Endodermal cell (in vitro differentiated cells): ENCODE measurements at regions not wholly inside any gene's neighbourhood (a gene's known extent, or its start where the extent isn't known, plus 50 kb on each side); places are given as distances from the start of the nearest gene placed in this dataset.

ENCODE experiments used
- DNase-seq: peaks from one replicate; pipeline ENCODE4 v3.0.0-alpha.2; 2017
- H3K27ac ChIP-seq: 2 replicates; pipeline ENCODE4 v1.5.1; 2013; ENCODE audit warnings: mild to moderate bottlenecking, low read depth, low read length, moderate library complexity
- H3K27me3 ChIP-seq: 2 replicates; pipeline ENCODE4 v1.6.1; 2013; ENCODE audit warnings: mild to moderate bottlenecking, low read length, moderate library complexity; ENCODE audit not compliant: insufficient read depth, control insufficient read depth, poor library complexity, severe bottlenecking
- H3K36me3 ChIP-seq: 2 replicates; pipeline ENCODE4 v1.7.0; 2013; ENCODE audit warnings: mild to moderate bottlenecking, low read length, moderate library complexity; ENCODE audit not compliant: control insufficient read depth, insufficient read depth
- H3K4me1 ChIP-seq: one replicate; pipeline ENCODE4 v1.7.0; 2013; ENCODE audit warnings: low read length; ENCODE audit not compliant: control insufficient read depth, insufficient read depth
- H3K4me3 ChIP-seq: 2 replicates; pipeline ENCODE4 v1.5.1; 2013; ENCODE audit warnings: mild to moderate bottlenecking, low read length, moderate library complexity
- H3K9ac ChIP-seq: 2 replicates; pipeline ENCODE4 v1.6.1; 2013; ENCODE audit warnings: mild to moderate bottlenecking, low read length, moderate library complexity; ENCODE audit not compliant: poor library complexity, severe bottlenecking; ENCODE audit errors: extremely low read depth
- H3K9me3 ChIP-seq: 2 replicates; pipeline ENCODE4 v1.6.1; 2013; ENCODE audit warnings: mild to moderate bottlenecking, low read length, moderate library complexity; ENCODE audit not compliant: control insufficient read depth
- H3K27ac Mint-ChIP-seq: 2 replicates; pipeline ENCODE4 v1.8.0; 2020; ENCODE audit warnings: mixed read lengths
- H3K27me3 Mint-ChIP-seq: 2 replicates; pipeline ENCODE4 v1.8.0; 2021; ENCODE audit warnings: mild to moderate bottlenecking, mixed read lengths; ENCODE audit not compliant: insufficient read depth
- H3K36me3 Mint-ChIP-seq: 2 replicates; pipeline ENCODE4 v1.8.0; 2020; ENCODE audit warnings: low read depth, mixed read lengths
- H3K4me1 Mint-ChIP-seq: 2 replicates; pipeline ENCODE4 v1.8.0; 2020; ENCODE audit warnings: mixed read lengths
- H3K4me3 Mint-ChIP-seq: 2 replicates; pipeline ENCODE4 v1.8.0; 2020; ENCODE audit warnings: mild to moderate bottlenecking, moderate library complexity, mixed read lengths
- H3K9me3 Mint-ChIP-seq: 2 replicates; pipeline ENCODE4 v1.8.0; 2020; ENCODE audit warnings: mild to moderate bottlenecking, mixed read lengths
- WGBS, 2 experiments: methylation state at CpG; one replicate each; pipeline versions ENCODE4 v1.1.5 to v1.1.7; 2013; ENCODE audit warnings: missing lambda C conversion rate in 2 of 2, mixed read lengths in 1 of 2; ENCODE audit not compliant: insufficient coverage in 1 of 2, insufficient read length in 1 of 2; 5-methylcytosine and 5-hydroxymethylcytosine counted together
- TF ChIP-seq, protein P1 (sequence below): fragments of 200-600 bp; sonication (generic); conservative IDR thresholded peaks from 2 replicates; pipeline ENCODE4 v1.5.0; 2021; ENCODE audit warnings: antibody characterized with exemption, mild to moderate bottlenecking

DNA sequence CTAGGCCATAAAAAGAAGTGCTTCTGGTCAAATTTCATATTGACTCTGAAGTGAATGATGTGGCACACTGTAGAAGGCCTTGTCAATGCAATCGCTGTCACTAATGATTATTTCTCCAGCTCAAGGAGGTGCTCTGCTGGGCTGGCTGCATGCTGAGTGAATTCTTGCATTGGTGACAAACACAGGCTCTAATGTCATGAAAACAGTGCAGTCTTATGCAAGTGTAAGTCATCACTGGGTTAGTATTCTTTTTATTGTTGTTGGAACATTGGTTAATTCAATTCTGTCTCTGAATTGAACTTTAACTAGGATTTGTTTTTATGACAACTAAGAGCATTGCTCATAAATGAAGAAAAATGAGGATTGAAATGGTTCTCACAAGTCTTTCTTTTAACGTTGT, 57.3 kb upstream of the CD180 start:
- no peak overlapping the region for H3K4me3 Mint-ChIP-seq
- H3K27ac Mint-ChIP-seq = no peak overlapping the region
- Histone ChIP-seq H3K9me3 (peaks cover 12% of the 10 kb centered on the region), H3K4me1 (no peaks in the 10 kb centered on the region), H3K9ac (no peak overlapping the region), H3K36me3 (no peaks in the 10 kb centered on the region), H3K27ac (no peak overlapping the region), H3K4me3 (no peak overlapping the region), H3K27me3 (no peaks in the 10 kb centered on the region)
- TF ChIP-seq, protein P1, sequence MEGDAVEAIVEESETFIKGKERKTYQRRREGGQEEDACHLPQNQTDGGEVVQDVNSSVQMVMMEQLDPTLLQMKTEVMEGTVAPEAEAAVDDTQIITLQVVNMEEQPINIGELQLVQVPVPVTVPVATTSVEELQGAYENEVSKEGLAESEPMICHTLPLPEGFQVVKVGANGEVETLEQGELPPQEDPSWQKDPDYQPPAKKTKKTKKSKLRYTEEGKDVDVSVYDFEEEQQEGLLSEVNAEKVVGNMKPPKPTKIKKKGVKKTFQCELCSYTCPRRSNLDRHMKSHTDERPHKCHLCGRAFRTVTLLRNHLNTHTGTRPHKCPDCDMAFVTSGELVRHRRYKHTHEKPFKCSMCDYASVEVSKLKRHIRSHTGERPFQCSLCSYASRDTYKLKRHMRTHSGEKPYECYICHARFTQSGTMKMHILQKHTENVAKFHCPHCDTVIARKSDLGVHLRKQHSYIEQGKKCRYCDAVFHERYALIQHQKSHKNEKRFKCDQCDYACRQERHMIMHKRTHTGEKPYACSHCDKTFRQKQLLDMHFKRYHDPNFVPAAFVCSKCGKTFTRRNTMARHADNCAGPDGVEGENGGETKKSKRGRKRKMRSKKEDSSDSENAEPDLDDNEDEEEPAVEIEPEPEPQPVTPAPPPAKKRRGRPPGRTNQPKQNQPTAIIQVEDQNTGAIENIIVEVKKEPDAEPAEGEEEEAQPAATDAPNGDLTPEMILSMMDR = no peak
- H3K36me3 Mint-ChIP-seq = peaks cover 1% of the 10 kb centered on the region
- no peak for DNase-seq
- WGBS, 2 experiments = 89 to 94% methylated on average over 2 of the region's 2 CpGs
- H3K9me3 Mint-ChIP-seq = peaks cover 9% of the 10 kb centered on the region
- H3K27me3 Mint-ChIP-seq = no peaks in the 10 kb centered on the region
- H3K4me1 Mint-ChIP-seq = no peaks in the 10 kb centered on the region

DNA sequence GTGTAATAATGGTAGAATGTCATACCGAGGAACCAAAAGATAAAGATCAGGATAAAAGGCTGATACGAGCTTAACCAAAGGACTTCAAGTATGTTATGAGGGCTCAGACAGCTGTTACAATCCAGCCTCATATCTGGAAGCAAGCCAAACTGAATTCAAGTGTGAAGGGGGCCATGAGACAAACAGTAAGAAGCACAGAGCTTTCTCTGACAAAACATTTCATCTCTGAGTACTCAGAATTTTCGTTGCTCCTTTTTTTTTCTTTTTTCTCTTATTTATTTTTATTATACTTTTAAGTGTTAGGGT, 52.9 kb upstream of the CD180 start:
- Mint-ChIP-seq H3K4me1 (no peaks in the 10 kb centered on the region), H3K27ac (no peak overlapping the region), H3K9me3 (peaks cover 9% of the 10 kb centered on the region), H3K27me3 (no peaks in the 10 kb centered on the region), H3K4me3 (no peak overlapping the region), H3K36me3 (peaks cover 1% of the 10 kb centered on the region)
- 93% methylated on average over 2 to 3 of the region's 3 CpGs for WGBS, 2 experiments
- Histone ChIP-seq H3K36me3 (no peaks in the 10 kb centered on the region), H3K9ac (no peak overlapping the region), H3K4me3 (no peak overlapping the region), H3K4me1 (no peaks in the 10 kb centered on the region), H3K27ac (no peak overlapping the region), H3K27me3 (no peaks in the 10 kb centered on the region), H3K9me3 (peaks cover 12% of the 10 kb centered on the region)
- TF ChIP-seq, protein P1 = no peak
- no peak for DNase-seq

DNA sequence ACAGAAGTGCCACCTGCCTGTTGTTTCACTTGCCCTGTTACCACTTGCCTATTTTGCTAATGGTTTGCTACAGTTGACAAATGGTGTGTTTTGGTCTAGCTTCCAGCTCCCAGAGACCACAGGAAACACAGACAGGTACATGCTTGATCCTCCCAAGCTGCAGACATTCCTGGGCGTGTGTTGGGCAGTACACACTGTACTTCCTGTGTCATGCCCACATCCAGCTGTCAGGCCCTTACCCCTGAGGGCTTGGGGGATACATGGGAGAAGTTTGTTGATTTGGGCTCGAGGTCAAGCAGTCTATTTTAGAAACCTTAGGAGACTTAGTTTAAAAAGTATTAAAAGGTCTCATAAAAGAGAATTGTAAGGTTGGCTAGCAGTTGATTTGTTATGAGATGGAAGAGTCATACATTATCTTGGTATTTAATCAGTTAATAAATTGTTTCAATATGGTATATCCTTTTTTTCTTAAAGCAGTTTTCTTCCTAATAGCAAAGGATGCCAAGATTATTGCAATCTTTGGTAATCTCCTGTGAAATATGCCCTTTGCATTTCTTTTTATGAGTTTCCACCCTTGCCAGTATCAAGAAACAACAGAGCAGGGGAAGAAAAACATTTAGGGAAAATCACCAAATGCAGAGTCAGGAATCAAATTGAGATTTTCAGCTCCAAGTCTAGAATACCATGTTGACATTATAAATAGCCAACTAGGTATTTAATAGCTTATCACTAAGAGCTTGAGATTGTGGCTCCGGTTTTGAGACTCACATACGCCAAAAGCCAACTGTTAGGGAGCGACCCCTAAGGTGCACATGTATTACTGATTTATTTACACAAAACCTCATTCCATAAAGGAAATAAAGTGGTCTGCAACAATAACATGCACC, 52.3 kb upstream of the CD180 start:
- peaks cover 12% of the 10 kb centered on the region for H3K9me3 ChIP-seq
- no peak overlapping the region for H3K4me3 Mint-ChIP-seq
- no peak overlapping the region for H3K27ac Mint-ChIP-seq
- no peaks in the 10 kb centered on the region for H3K4me1 Mint-ChIP-seq
- peaks cover 1% of the 10 kb centered on the region for H3K36me3 Mint-ChIP-seq
- no peak overlapping the region for H3K27ac ChIP-seq
- no peaks in the 10 kb centered on the region for H3K4me1 ChIP-seq
- no peak overlapping the region for H3K4me3 ChIP-seq
- no peaks in the 10 kb centered on the region for H3K27me3 ChIP-seq
- no peaks in the 10 kb centered on the region for H3K27me3 Mint-ChIP-seq
- DNase-seq = no peak
- TF ChIP-seq, protein P1 = no peak
- peaks cover 9% of the 10 kb centered on the region for H3K9me3 Mint-ChIP-seq
- 95% methylated on average over 5 of the region's 5 CpGs; no CpG with 5 or more reads in 1 of the 2 experiments for WGBS, 2 experiments
- no peak overlapping the region for H3K9ac ChIP-seq
- H3K36me3 ChIP-seq = no peaks in the 10 kb centered on the region
